Activated T-cell treated with anti-CD3 and anti-CD28 coated beads, Interleukin-2, amount 50 U/mL, for 24 hours (primary cell): ENCODE measurements at regions not wholly inside any gene's neighbourhood (a gene's known extent, or its start where the extent isn't known, plus 50 kb on each side); places are given as distances from the start of the nearest gene placed in this dataset.

Experiments
- DNase-seq: peaks from one replicate; pipeline ENCODE4 v3.0.0-alpha.2; 2020
- H3K27ac Mint-ChIP-seq: 2 replicates; pipeline ENCODE4 v1.8.0; 2020; ENCODE audit warnings: mild to moderate bottlenecking, mixed read lengths
- H3K27me3 Mint-ChIP-seq: 2 replicates; pipeline ENCODE4 v1.8.0; 2020; ENCODE audit warnings: mixed read lengths
- H3K36me3 Mint-ChIP-seq: 2 replicates; pipeline ENCODE4 v1.8.0; 2020; ENCODE audit warnings: low read depth, mixed read lengths
- H3K4me1 Mint-ChIP-seq: 2 replicates; pipeline ENCODE4 v1.8.0; 2020; ENCODE audit warnings: low read depth, mixed read lengths
- H3K4me3 Mint-ChIP-seq: 2 replicates; pipeline ENCODE4 v1.8.0; 2020; ENCODE audit warnings: mild to moderate bottlenecking, moderate library complexity, mixed read lengths
- H3K9me3 Mint-ChIP-seq: 2 replicates; pipeline ENCODE4 v1.8.0; 2020; ENCODE audit warnings: mixed read lengths

- Mint-ChIP-seq H3K36me3 (no peaks in the 10 kb centered on the region), H3K4me3 (no peak overlapping the region), H3K27ac (no peak overlapping the region), H3K9me3 (peaks cover 2% of the 10 kb centered on the region), H3K4me1 (no peaks in the 10 kb centered on the region), H3K27me3 (no peaks in the 10 kb centered on the region)
- no peak for DNase-seq
These were observed 195.4 kb upstream of the KCNJ16 start for GRCh38 chr17:69879576-69879975.

- peaks cover 2% of the 10 kb centered on the region for H3K9me3 Mint-ChIP-seq
These were observed 194.4 kb upstream of the KCNJ16 start for GRCh38 chr17:69880591-69881112.

DNA sequence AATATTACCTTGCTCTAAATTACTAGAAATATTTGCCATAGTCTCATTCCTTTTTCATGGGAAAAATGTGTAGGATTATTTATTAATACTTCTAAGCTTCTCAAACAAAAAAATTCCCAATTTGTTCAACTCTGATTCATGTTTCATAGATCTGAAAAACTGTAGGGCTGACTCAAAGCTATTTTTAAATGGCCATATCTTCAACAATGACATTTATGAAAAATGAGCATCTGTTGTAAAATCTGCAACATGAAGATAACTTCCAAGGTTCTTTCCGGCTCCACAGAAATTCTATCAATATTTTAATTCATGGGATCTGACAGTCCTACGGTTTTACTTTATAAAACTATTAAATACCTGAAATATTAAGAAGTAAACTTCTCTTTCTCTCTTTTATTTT, 192.7 kb upstream of the KCNJ16 start:
- H3K27me3 Mint-ChIP-seq, result no peaks in the 10 kb centered on the region
- no peaks in the 10 kb centered on the region for H3K9me3 Mint-ChIP-seq
- H3K4me1 Mint-ChIP-seq, result no peaks in the 10 kb centered on the region
- H3K4me3 Mint-ChIP-seq, result no peak overlapping the region
- DNase-seq, result no peak
- no peak overlapping the region for H3K27ac Mint-ChIP-seq
- no peaks in the 10 kb centered on the region for H3K36me3 Mint-ChIP-seq

More at GRCh38 chr17:69880591-69881112, 194.4 kb upstream of the KCNJ16 start:
- Mint-ChIP-seq H3K27ac (no peak overlapping the region), H3K4me3 (no peak overlapping the region), H3K4me1 (no peaks in the 10 kb centered on the region), H3K27me3 (no peaks in the 10 kb centered on the region), H3K36me3 (no peaks in the 10 kb centered on the region)
- no peak for DNase-seq

DNA sequence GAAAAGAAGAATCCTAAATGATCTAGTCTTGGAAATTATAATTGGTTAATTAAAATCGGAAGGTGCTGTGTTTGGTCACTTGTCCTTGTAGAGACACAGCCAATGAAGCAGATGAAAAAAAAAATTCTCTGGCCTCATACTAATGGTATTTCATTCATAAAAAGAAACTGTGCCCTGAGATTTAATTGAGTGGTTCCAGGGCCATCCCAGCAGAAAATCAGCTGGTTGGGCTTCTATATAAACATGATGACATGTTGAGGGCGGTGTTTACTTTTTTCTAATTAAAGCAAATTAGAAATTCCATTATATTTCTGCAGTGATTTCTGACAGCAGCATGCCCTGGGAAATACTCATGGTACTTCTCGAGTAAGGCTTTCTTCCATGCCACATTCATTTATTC, 191.9 kb upstream of the KCNJ16 start:
- Mint-ChIP-seq H3K4me1 (no peaks in the 10 kb centered on the region), H3K36me3 (no peaks in the 10 kb centered on the region), H3K9me3 (no peaks in the 10 kb centered on the region), H3K4me3 (no peak overlapping the region), H3K27me3 (no peaks in the 10 kb centered on the region), H3K27ac (no peak overlapping the region)
- DNase-seq, result no peak

- no peaks in the 10 kb centered on the region for H3K27me3 Mint-ChIP-seq
These were observed 190.7 kb upstream of the KCNJ16 start for GRCh38 chr17:69884356-69884755.

GRCh38 chr17:69884846-69885245, 190.2 kb upstream of the KCNJ16 start:
- Mint-ChIP-seq H3K27me3 (no peaks in the 10 kb centered on the region), H3K4me1 (no peaks in the 10 kb centered on the region), H3K27ac (no peak overlapping the region), H3K36me3 (no peaks in the 10 kb centered on the region), H3K4me3 (no peak overlapping the region), H3K9me3 (no peaks in the 10 kb centered on the region)
- DNase-seq, result no peak

More at GRCh38 chr17:69884356-69884755, 190.7 kb upstream of the KCNJ16 start:
- no peak for DNase-seq
- H3K4me1 Mint-ChIP-seq, result no peaks in the 10 kb centered on the region
- H3K9me3 Mint-ChIP-seq, result no peaks in the 10 kb centered on the region
- H3K27ac Mint-ChIP-seq, result no peak overlapping the region
- no peaks in the 10 kb centered on the region for H3K36me3 Mint-ChIP-seq
- H3K4me3 Mint-ChIP-seq, result no peak overlapping the region

DNA sequence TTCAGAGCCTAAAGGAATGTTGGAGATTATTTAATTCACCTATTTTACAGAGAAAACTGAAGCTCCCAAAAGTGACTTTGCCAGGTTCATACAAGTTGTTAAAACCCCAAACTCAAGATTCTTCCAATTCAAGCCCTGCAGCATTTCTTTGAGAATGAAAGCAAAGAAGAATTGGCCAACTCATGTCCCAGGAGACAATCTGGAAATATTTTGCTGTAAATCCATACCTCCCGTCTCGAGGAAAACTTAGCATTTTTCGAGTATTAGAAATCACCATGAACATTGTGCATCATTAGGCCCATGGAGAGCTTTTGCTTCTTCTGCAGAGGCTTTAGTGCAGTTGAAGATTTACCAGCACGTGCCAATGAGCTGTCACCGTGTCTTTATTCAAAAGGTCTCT, 176.4 kb upstream of the KCNJ16 start:
- Mint-ChIP-seq H3K27me3 (no peaks in the 10 kb centered on the region), H3K4me3 (no peak overlapping the region), H3K27ac (no peak overlapping the region), H3K4me1 (no peaks in the 10 kb centered on the region), H3K9me3 (no peaks in the 10 kb centered on the region), H3K36me3 (no peaks in the 10 kb centered on the region)
- DNase-seq, result no peak

DNA sequence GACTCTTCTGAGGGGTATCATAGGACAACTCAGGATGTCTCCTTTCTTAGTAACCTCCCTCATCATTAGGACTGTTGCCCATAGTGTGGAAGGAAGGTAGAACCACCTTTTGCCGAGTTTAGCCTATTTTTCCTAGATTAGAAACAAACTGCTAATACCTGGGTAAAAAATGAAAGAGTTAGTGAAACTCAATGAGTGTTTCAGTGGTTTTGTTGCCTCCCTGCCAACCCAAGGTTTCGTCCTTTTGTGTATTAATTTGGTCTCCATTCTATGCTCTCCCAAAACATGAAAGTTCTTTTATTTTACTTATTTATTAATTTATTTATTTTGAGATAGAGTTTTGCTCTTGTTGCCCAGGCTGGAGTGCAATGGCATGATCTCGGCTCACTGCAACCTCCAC, 174.9 kb upstream of the KCNJ16 start:
- H3K4me1 Mint-ChIP-seq, result no peaks in the 10 kb centered on the region
- H3K9me3 Mint-ChIP-seq, result no peaks in the 10 kb centered on the region
- no peaks in the 10 kb centered on the region for H3K36me3 Mint-ChIP-seq
- no peak for DNase-seq
- no peak overlapping the region for H3K4me3 Mint-ChIP-seq
- H3K27me3 Mint-ChIP-seq, result no peaks in the 10 kb centered on the region
- H3K27ac Mint-ChIP-seq, result no peak overlapping the region

DNA sequence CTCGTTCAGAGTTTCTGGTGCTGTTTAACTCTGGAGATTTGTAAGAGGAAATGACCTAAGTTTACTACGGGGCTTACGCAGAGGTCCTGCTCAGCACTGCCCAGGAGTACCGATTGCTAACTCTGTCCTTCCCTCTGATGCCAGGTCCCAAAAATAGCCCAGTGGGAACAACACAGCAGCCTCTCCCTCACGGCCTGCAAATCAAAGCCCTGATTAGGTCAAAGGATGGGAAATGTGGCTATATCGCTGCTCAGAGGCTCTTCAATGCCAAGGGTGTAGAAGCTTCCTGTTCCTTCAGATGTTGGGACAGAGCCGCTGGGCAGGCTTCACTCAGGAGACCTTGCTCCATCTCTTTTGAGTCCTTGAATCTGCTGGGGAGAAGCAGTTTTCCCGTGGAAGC, 174.2 kb upstream of the KCNJ16 start:
- H3K4me1 Mint-ChIP-seq, result no peaks in the 10 kb centered on the region

GRCh38 chr17:69906306-69906705, 168.7 kb upstream of the KCNJ16 start:
- no peak for DNase-seq
- no peaks in the 10 kb centered on the region for H3K27me3 Mint-ChIP-seq
- H3K36me3 Mint-ChIP-seq, result no peaks in the 10 kb centered on the region
- H3K27ac Mint-ChIP-seq, result no peak overlapping the region
- H3K4me3 Mint-ChIP-seq, result no peak overlapping the region
- no peaks in the 10 kb centered on the region for H3K4me1 Mint-ChIP-seq
- no peaks in the 10 kb centered on the region for H3K9me3 Mint-ChIP-seq

More for the DNA sequence above, 174.2 kb upstream of the KCNJ16 start:
- Mint-ChIP-seq H3K27me3 (no peaks in the 10 kb centered on the region), H3K36me3 (no peaks in the 10 kb centered on the region), H3K9me3 (no peaks in the 10 kb centered on the region), H3K4me3 (no peak overlapping the region), H3K27ac (no peak overlapping the region)
- no peak for DNase-seq

GRCh38 chr17:69907132-69907847, 167.7 kb upstream of the KCNJ16 start:
- Mint-ChIP-seq H3K27me3 (no peaks in the 10 kb centered on the region), H3K9me3 (no peaks in the 10 kb centered on the region), H3K27ac (no peak overlapping the region), H3K4me3 (no peak overlapping the region), H3K4me1 (no peaks in the 10 kb centered on the region), H3K36me3 (no peaks in the 10 kb centered on the region)
- DNase-seq, result no peak

- H3K4me3 Mint-ChIP-seq, result no peak overlapping the region
- no peaks in the 10 kb centered on the region for H3K4me1 Mint-ChIP-seq
- H3K36me3 Mint-ChIP-seq, result no peaks in the 10 kb centered on the region
- H3K9me3 Mint-ChIP-seq, result no peaks in the 10 kb centered on the region
- DNase-seq, result no peak
- no peak overlapping the region for H3K27ac Mint-ChIP-seq
- no peaks in the 10 kb centered on the region for H3K27me3 Mint-ChIP-seq
These were observed 166.2 kb upstream of the KCNJ16 start for GRCh38 chr17:69908626-69909368.

- Mint-ChIP-seq H3K4me3 (no peak overlapping the region), H3K27ac (no peak overlapping the region), H3K27me3 (no peaks in the 10 kb centered on the region), H3K9me3 (no peaks in the 10 kb centered on the region), H3K4me1 (no peaks in the 10 kb centered on the region), H3K36me3 (no peaks in the 10 kb centered on the region)
- no peak for DNase-seq
These were observed 165.6 kb upstream of the KCNJ16 start for GRCh38 chr17:69909389-69909788.

- Mint-ChIP-seq H3K36me3 (no peaks in the 10 kb centered on the region), H3K4me3 (no peak overlapping the region), H3K27me3 (no peaks in the 10 kb centered on the region), H3K27ac (no peak overlapping the region), H3K9me3 (no peaks in the 10 kb centered on the region), H3K4me1 (no peaks in the 10 kb centered on the region)
- no peak for DNase-seq
These were observed 162.2 kb upstream of the KCNJ16 start for GRCh38 chr17:69912805-69913204.

- Mint-ChIP-seq H3K36me3 (no peaks in the 10 kb centered on the region), H3K4me3 (no peak overlapping the region), H3K4me1 (no peaks in the 10 kb centered on the region), H3K9me3 (no peaks in the 10 kb centered on the region), H3K27me3 (no peaks in the 10 kb centered on the region), H3K27ac (no peak overlapping the region)
- DNase-seq, result no peak
These were observed 161.8 kb upstream of the KCNJ16 start for GRCh38 chr17:69913216-69913615.
